SHP77 treated with DMSO at 0.1 percent for 48 hours (cell line): ENCODE measurements at regions not wholly inside any gene's neighbourhood (a gene's known extent, or its start where the extent isn't known, plus 50 kb on each side); places are given as distances from the start of the nearest gene placed in this dataset.

Experiments
- DNase-seq: peaks from one replicate; lab custom pipeline; 2025; lab: John Stamatoyannopoulos, UW

DNA sequence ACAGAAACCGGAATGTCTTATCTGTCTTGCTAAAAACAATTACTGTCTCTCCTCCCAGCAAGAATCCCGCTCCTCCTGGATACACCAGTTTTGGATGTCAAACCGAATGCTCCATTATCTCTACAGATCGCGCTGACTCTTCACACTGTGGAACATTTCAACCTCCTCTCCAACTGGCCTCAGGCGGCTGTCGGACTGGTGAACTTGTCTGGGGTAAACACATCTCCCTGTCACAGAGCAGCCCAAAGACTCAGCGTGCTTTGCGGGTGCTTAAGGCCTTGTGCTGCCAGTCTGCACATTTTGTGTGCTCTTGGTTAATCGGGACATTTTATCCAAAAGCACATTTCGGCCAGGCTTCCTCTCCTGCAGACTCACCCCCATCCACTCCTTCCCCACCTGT, 173.1 kb downstream of the ICOS start:
- DNase-seq, result no peak

GRCh38 chr2:204110338-204110741, 173.8 kb downstream of the ICOS start:
- no peak for DNase-seq

- no peak for DNase-seq
These were observed 174.4 kb downstream of the ICOS start for GRCh38 chr2:204110751-204111516.

- no peak for DNase-seq
These were observed 175.7 kb downstream of the ICOS start for GRCh38 chr2:204112084-204112770.

GRCh38 chr2:204114295-204115136, 178.0 kb downstream of the ICOS start:
- DNase-seq, result no peak

DNA sequence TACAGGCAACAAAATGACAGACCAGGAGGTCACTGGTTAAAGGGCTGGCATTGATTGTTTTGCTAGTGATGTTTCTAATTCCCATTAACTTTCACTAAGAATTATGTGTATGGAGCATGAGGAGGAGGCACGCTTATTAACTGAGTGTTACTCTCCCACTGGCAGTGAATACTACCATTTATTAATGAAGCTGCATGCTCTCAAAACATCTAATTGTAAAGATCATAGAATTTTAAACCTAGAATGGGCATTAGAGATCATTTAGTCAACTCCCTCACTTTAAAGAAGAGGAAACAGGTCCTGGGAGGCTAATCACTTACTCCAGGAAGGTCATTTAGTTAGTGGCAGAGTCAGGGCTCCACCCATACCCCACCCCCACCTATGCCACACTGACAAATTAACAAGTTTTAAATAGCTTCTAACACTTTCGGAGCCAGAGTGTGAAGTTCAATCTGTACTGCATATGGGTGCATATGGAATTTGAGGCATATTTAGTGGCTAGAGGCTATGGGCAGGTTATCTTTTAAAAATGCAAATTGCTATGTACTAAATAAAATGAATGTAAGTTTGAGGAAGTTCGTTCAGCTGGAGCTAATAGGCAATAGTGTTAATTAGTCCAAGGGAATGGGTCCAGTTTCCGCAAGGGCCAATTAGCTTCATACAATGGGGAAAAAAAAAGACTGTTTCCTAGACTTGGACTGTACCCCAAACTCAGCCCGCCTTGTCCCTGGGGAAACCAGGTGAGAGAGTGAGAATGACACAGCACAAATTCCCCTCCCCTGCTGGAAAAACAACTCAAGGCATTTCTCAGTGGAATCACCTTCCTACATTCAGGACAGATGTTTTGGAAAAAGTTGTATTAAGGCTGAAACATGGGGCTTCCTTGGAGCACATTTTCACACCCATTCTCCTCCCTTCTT, 178.8 kb downstream of the ICOS start:
- DNase-seq, result no peak

- DNase-seq, result no peak
These were observed 179.7 kb downstream of the ICOS start for GRCh38 chr2:204116159-204116792.

- no peak for DNase-seq
These were observed 185.9 kb downstream of the ICOS start for GRCh38 chr2:204122425-204122824.

GRCh38 chr2:204124140-204124750, 187.7 kb downstream of the ICOS start:
- DNase-seq, result no peak

DNA sequence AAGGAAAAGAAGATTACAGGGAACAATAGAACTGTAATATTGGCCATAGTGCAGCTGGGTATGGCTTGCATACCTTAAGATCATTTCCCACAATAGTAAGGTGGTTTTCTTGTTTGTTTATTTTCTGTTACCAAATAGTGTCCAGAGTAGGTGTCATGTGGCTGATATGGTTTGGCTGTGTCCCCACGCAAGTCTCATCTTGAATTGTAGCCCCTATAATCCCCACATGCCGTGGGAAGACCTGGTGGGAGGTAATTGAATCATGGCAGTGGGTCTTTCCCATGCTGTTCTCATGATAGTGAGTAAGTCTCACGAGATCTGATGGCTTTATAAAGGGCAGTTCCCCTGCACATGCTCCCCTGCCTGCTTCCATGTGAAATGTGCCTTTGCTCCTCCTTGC, 190.1 kb downstream of the ICOS start:
- no peak for DNase-seq

DNA sequence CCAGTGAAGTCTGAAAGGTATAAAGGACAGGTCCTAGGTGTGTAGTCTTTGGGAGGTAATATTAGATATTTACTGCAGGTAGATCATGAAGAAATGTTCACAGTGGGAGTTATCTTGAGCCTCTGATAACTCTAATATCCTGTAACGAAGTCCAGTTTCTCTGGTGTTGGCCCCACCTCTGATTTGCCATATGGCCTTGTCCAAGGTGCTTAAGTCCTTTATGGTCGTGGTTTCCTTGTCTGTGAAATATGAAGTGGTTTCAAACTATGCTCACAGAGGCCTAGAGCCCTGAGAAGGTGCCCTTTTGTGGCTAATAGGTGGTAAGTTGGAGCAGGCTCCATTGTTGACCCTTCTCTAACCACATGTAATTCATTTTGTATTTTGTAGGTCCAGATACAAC, 190.7 kb downstream of the ICOS start:
- no peak for DNase-seq

DNA sequence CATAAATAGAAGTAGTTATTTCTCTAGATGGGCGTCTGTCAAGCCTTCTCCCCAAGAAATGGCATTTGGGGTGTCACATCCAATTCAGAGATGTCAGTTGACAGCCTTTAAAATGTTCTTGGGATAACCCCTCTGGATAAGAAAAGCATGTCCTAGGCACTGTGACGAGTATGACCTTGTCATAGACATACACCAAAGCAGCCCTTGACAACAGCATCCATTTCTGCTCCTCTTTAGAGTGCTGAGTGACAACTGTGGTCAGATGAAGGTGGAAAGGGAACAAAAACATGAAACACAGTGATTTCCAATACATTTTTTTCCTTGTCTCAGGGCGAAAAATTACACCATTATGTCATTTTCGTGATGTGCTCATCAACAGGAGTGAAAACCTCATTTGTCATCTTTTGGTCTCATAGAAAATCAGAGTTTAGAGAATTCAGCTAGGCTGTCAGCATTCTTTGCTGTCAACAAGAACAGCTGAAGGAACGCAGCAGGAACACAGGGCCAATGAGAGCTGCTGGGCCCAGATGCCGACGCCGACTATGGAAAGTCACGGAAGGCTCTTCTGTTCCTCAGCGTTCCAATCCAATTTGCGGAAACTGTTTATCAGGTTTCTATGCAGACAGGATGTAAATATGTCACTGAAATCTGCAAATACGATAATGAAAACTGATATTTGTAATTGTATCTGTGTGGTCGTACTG, 193.2 kb downstream of the ICOS start:
- DNase-seq, result no peak

- DNase-seq, result no peak
These were observed 195.1 kb downstream of the ICOS start for GRCh38 chr2:204131621-204132020.

DNA sequence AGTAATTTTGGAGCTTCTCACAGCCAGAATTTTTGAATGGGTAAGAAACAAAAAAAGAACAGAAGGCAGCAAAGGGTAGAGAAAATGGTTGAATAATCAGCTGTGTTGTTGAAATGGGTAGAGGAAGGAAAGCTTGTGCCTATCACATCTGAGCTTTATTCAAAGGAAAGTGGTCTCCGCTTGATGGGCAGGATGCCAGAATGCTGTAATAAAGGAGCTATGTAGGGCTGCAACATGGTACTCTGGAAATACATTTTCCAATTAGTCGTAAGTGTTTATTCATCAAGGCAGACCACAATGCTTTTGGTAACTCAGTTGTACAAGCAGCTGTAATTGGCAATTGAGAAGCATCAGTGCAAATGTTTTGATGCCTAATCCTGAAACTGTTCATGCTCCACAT, 196.9 kb downstream of the ICOS start:
- DNase-seq, result no peak

- no peak for DNase-seq
These were observed 197.9 kb downstream of the ICOS start for GRCh38 chr2:204134421-204134820.

- no peak for DNase-seq
These were observed 199.2 kb downstream of the ICOS start for GRCh38 chr2:204135752-204136151.

DNA sequence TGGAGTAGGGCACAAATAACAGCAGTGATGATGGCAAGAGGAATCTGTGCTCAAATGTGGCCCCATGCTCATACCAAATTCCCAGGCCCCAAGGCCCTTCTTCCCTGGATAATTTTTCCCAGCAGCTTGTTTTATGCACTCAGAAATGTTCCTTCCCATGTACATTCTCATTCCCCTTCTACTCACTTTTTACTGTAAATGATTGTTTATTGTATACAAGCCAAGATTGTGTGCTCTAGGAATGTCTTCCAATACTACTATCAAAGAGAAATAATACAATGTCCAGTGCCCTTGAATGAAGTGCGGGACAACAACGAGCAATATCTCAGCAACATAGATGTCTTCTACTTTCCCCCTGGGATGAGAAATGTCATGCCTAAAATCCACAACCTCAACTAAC, 201.6 kb downstream of the ICOS start:
- DNase-seq, result no peak

- no peak for DNase-seq
These were observed 203.7 kb downstream of the ICOS start for GRCh38 chr2:204140246-204140645.

DNA sequence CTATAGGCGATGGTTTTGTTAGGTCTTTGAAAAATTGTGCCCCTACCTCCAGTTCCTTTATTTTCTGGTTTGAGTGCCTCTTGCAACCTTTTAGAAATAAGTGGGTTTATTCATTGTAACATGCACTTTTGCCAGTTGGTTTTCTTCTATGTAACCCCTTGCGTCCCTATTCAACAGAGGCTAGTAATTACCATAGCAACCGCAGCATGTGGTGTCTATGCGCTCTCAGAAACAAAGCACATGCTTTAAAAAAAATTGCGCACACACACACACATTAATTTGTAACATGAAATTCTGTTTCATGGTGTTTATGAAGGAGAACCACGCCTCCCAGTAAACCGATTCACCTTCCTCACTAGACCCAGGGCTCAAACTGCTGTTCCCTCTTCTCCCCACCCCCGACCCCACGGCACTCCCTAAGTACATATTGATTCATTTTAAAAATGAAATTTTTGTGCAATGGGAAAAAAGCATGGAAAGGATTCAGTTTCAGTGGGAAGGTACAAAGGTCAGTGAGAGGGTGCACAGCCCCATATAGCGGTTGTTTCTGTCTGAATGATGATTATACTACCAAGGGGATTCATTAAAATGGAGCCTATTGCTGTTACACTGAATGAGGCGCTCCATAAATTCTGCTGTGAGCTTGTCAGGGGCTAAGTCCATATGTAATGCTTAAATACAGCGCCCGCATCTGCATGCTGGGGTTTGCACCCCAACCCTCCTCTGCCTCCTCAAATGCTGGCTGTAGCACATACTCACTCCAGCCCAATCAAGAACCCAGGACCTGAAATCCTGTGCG, 206.9 kb downstream of the ICOS start:
- DNase-seq, result no peak
